ENCODE measurements at regions not wholly inside any gene's neighbourhood (a gene's known extent, or its start where the extent isn't known, plus 50 kb on each side); places are given as distances from the start of the nearest gene placed in this dataset.

- Histone ChIP-seq H3K79me2 (ENCODE audit: control insufficient read depth, insufficient read depth, low read length) (no peaks in the 10 kb centered on the region), H3K9me3 (ENCODE audit: control extremely low read depth in 1 of 3, control insufficient read depth in 2 of 3, insufficient read depth in 1 of 3, low read length in 2 of 3) (peaks cover 0 to 3% (median 0%) of the 10 kb centered on the region in 3 donors), H3K4me2 (replicated peaks; ENCODE audit: low read depth, low read length, poor library complexity, severe bottlenecking) (no peak overlapping the region), H3K27me3 (replicated peaks in 1 of 4; ENCODE audit: control extremely low read depth in 1 of 4, control insufficient read depth in 3 of 4, insufficient read depth in 4 of 4, low read length in 3 of 4) (no peaks in the 10 kb centered on the region), H2AFZ (ENCODE audit: insufficient read depth, low read depth, low read length, poor library complexity, severe bottlenecking) (no peak overlapping the region), H4K20me1 (ENCODE audit: control insufficient read depth, insufficient read depth, low read length, poor library complexity, severe bottlenecking) (no peaks in the 10 kb centered on the region), H3K27ac (ENCODE audit: low read length in 2 of 2) (no peak overlapping the region), H3K4me1 (ENCODE audit: control insufficient read depth in 2 of 2, insufficient read depth in 2 of 2, low read length in 2 of 2) (no peaks in the 10 kb centered on the region), H3K36me3 (replicated peaks in 1 of 2; ENCODE audit: control extremely low read depth in 1 of 2, control insufficient read depth in 1 of 2, extremely low read depth in 1 of 2, insufficient read depth in 2 of 2, low read length in 1 of 2) (no peaks in the 10 kb centered on the region), H3K4me3 (ENCODE audit: control extremely low read depth in 1 of 5, extremely low read depth in 1 of 5, insufficient read depth in 1 of 5, low read depth in 2 of 5, low read length in 4 of 5) (no peak overlapping the region), H3K9ac (ENCODE audit: low read length) (no peak overlapping the region)
- DNase-seq (no peak), ATAC-seq (ENCODE audit: low read depth) (no peak)
- H3K4me3 Mint-ChIP-seq, result no peak overlapping the region
- H3K9me3 Mint-ChIP-seq (ENCODE audit: insufficient read depth), result no peaks in the 10 kb centered on the region
- intact Hi-C loops (cut with micrococcal nuclease), result no loop called here
- H3K4me1 Mint-ChIP-seq, result no peaks in the 10 kb centered on the region
- no peak for TF ChIP-seq CTCF (IDR thresholded peaks at IDR 0.05)
- TF ChIP-seq EZH2 (IDR thresholded peaks at IDR 0.05; ENCODE audit: borderline replicate concordance, insufficient read depth, low read depth, low read length, poor library complexity, severe bottlenecking), result no peak
- POLR2A ChIA-PET, result no interaction called here
- WGBS (ENCODE audit: insufficient coverage), result 92% methylated on average over 2 of the region's 2 CpGs
- CTCF ChIA-PET, result no interaction called here
- no peaks in the 10 kb centered on the region for H3K27me3 Mint-ChIP-seq
- H3K27ac Mint-ChIP-seq, result no peak overlapping the region
Measured at GRCh38 chr5:163248333-163248732, 189.1 kb upstream of the CCNG1 start.

GRCh38 chr5:163248871-163249270 lies 188.5 kb upstream of the CCNG1 start:
- Histone ChIP-seq H2AFZ (ENCODE audit: insufficient read depth, low read depth, low read length, poor library complexity, severe bottlenecking) (no peak overlapping the region), H3K4me1 (ENCODE audit: control insufficient read depth in 2 of 2, insufficient read depth in 2 of 2, low read length in 2 of 2) (no peaks in the 10 kb centered on the region), H4K20me1 (ENCODE audit: control insufficient read depth, insufficient read depth, low read length, poor library complexity, severe bottlenecking) (no peaks in the 10 kb centered on the region), H3K36me3 (replicated peaks in 1 of 2; ENCODE audit: control extremely low read depth in 1 of 2, control insufficient read depth in 1 of 2, extremely low read depth in 1 of 2, insufficient read depth in 2 of 2, low read length in 1 of 2) (no peaks in the 10 kb centered on the region), H3K9ac (ENCODE audit: low read length) (no peak overlapping the region), H3K27me3 (replicated peaks in 1 of 4; ENCODE audit: control extremely low read depth in 1 of 4, control insufficient read depth in 3 of 4, insufficient read depth in 4 of 4, low read length in 3 of 4) (no peaks in the 10 kb centered on the region), H3K9me3 (ENCODE audit: control extremely low read depth in 1 of 3, control insufficient read depth in 2 of 3, insufficient read depth in 1 of 3, low read length in 2 of 3) (peaks cover 0 to 3% (median 0%) of the 10 kb centered on the region in 3 donors), H3K79me2 (ENCODE audit: control insufficient read depth, insufficient read depth, low read length) (no peaks in the 10 kb centered on the region), H3K27ac (ENCODE audit: low read length in 2 of 2) (no peak overlapping the region), H3K4me2 (replicated peaks; ENCODE audit: low read depth, low read length, poor library complexity, severe bottlenecking) (no peak overlapping the region), H3K4me3 (ENCODE audit: control extremely low read depth in 1 of 5, extremely low read depth in 1 of 5, insufficient read depth in 1 of 5, low read depth in 2 of 5, low read length in 4 of 5) (no peak overlapping the region)
- TF ChIP-seq CTCF (IDR thresholded peaks at IDR 0.05), result no peak
- no peak for TF ChIP-seq EZH2 (IDR thresholded peaks at IDR 0.05; ENCODE audit: borderline replicate concordance, insufficient read depth, low read depth, low read length, poor library complexity, severe bottlenecking)
- no CpG with 5 or more reads among the region's 4 CpGs for WGBS (ENCODE audit: insufficient coverage)
- H3K9me3 Mint-ChIP-seq (ENCODE audit: insufficient read depth), result no peaks in the 10 kb centered on the region
- no peak overlapping the region for H3K27ac Mint-ChIP-seq
- CTCF ChIA-PET, result no interaction called here
- ATAC-seq (ENCODE audit: low read depth) (no peak), DNase-seq (no peak)
- no peaks in the 10 kb centered on the region for H3K4me1 Mint-ChIP-seq
- intact Hi-C loops (cut with micrococcal nuclease), result no loop called here
- POLR2A ChIA-PET, result no interaction called here
- no peaks in the 10 kb centered on the region for H3K27me3 Mint-ChIP-seq
- no peak overlapping the region for H3K4me3 Mint-ChIP-seq

All from B cell (primary cell).